ENCODE measurements at regions not wholly inside any gene's neighbourhood (a gene's known extent, or its start where the extent isn't known, plus 50 kb on each side); places are given as distances from the start of the nearest gene placed in this dataset.

- no peak overlapping the region for H3K27ac ChIP-seq (ENCODE audit: extremely low read length, insufficient read depth, low read length)
- FAIRE-seq = no peak
- BruUV-seq (replicated peaks) = no TSS peak
- ChIA-PET POLR2A (no interaction called here), CTCF (ENCODE audit: low intra/inter-chr PET ratio, low total read pairs) (no interaction called here)
- no peaks in the 10 kb centered on the region for H3K36me3 ChIP-seq (replicated peaks in 1 of 2; ENCODE audit: control insufficient read depth in 1 of 2, insufficient read depth in 2 of 2, low read length in 2 of 2)
- no peak overlapping the region for H2AFZ ChIP-seq (ENCODE audit: low read length)
- DNase-seq (ENCODE audit: low spot score) = no peak
- H3K9ac ChIP-seq (ENCODE audit: insufficient read depth, low read depth, low read length) = no peak overlapping the region
- in situ Hi-C loops (cut with HindIII; ENCODE audit: extremely low pct_ligation_motif_present, low pct_unique_long_range_greater_than_20kb) = no loop called here
- intact Hi-C loops (cut with micrococcal nuclease; ENCODE audit: unreplicated experiment) = loop anchor here (1.0 kb wide), 1 partner anchor 39 kb away; no protein-coding TSS in a partner anchor
- 0 out of 2 replicates have a peak, but pooled peaks cover 7% of the 10 kb centered on the region for H3K4me1 ChIP-seq (ENCODE audit: insufficient read depth, low read length)
- H3K79me2 ChIP-seq (ENCODE audit: insufficient read depth, low read length) = no peaks in the 10 kb centered on the region
- H3K9me3 ChIP-seq (ENCODE audit: low read length) = no peaks in the 10 kb centered on the region
- H3K27me3 ChIP-seq (ENCODE audit: control insufficient read depth in 1 of 2, insufficient read depth in 2 of 2, low read length in 2 of 2) = no peaks in the 10 kb centered on the region; a peak in 1 of 5 replicates
- 0% methylated on average over 1 of the region's 1 CpG for WGBS (ENCODE audit: low lambda C conversion rate)
- no peaks in the 10 kb centered on the region for H4K20me1 ChIP-seq (ENCODE audit: insufficient read depth, low read length)
- ATAC-seq = no peak
- H3K4me3 ChIP-seq (replicated peaks in 1 of 3; ENCODE audit: insufficient read depth in 1 of 3, low read depth in 2 of 3, low read length in 3 of 3) = no peak overlapping the region
- no peak overlapping the region for H3K4me2 ChIP-seq (ENCODE audit: low read depth, low read length)
- TF ChIP-seq HOXA9 (CRISPR knock-in tag; IDR thresholded peaks at IDR 0.05; ENCODE audit: borderline replicate concordance) (no peak), ZSCAN31 (CRISPR knock-in tag; IDR thresholded peaks at IDR 0.05; ENCODE audit: low read depth) (no peak), TEAD2 (CRISPR knock-in tag; IDR thresholded peaks at IDR 0.05) (no peak), RFX5 (IDR thresholded peaks at IDR 0.05; ENCODE audit: low read depth, low read length) (no peak), SMARCC2 (IDR thresholded peaks at IDR 0.05) (no peak), UBTF (CRISPR knock-in tag; IDR thresholded peaks at IDR 0.05) (no peak), ZNF441 (CRISPR knock-in tag; IDR thresholded peaks at IDR 0.05; ENCODE audit: borderline replicate concordance) (no peak), SNAPC2 (CRISPR knock-in tag; IDR thresholded peaks at IDR 0.05) (no peak), E2F2 (CRISPR knock-in tag; IDR thresholded peaks at IDR 0.05; ENCODE audit: borderline replicate concordance) (no peak), RBFOX2 (IDR thresholded peaks at IDR 0.05; ENCODE audit: low read depth, low read length) (no peak), SNRNP70 (IDR thresholded peaks at IDR 0.05; ENCODE audit: low read depth, low read length) (no peak), SNAI1 (CRISPR knock-in tag; IDR thresholded peaks at IDR 0.05; ENCODE audit: borderline replicate concordance) (no peak), MIER3 (CRISPR knock-in tag; IDR thresholded peaks at IDR 0.05; ENCODE audit: borderline replicate concordance) (no peak), CEBPZ (IDR thresholded peaks at IDR 0.05; ENCODE audit: low read length) (no peak), GATAD1 (CRISPR knock-in tag; IDR thresholded peaks at IDR 0.05) (no peak), ZFY (CRISPR knock-in tag; IDR thresholded peaks at IDR 0.05) (no peak), ZNF83 (CRISPR knock-in tag; IDR thresholded peaks at IDR 0.05; ENCODE audit: borderline replicate concordance) (no peak), ZNF543 (CRISPR knock-in tag; IDR thresholded peaks at IDR 0.05) (no peak), ZBTB34 (CRISPR knock-in tag; IDR thresholded peaks at IDR 0.05) (no peak)
Observed at GRCh38 chr3:31405515-31405914, 127.2 kb upstream of the STT3B start.

Measured in HepG2 (cell line).